PFSK-1 (cell line): ENCODE measurements at regions not wholly inside any gene's neighbourhood (a gene's known extent, or its start where the extent isn't known, plus 50 kb on each side); places are given as distances from the start of the nearest gene placed in this dataset.

Source experiments
- FOXP2 ChIP-seq: optimal IDR thresholded peaks from 2 replicates; pipeline ENCODE3; 2011; ENCODE audit warnings: borderline replicate concordance, control low read depth, inconsistent platforms; ENCODE audit not compliant: insufficient read depth; ENCODE audit errors: extremely low read length, extremely low read depth
- POLR2AphosphoS5 ChIP-seq: IDR thresholded peaks from 2 replicates; pipeline ENCODE4 v1.6.1; 2012; ENCODE audit warnings: low read depth, mild to moderate bottlenecking, control low read depth, low read length, moderate library complexity
- REST ChIP-seq, 2 experiments: IDR thresholded peaks; 2 replicates each; pipeline versions ENCODE4 v1.6.1 to v1.8.0; 2011 to 2012; ENCODE audit warnings: low read depth in 2 of 2, low read length in 2 of 2, control low read depth in 1 of 2, inconsistent platforms in 1 of 2, mild to moderate bottlenecking in 1 of 2, moderate library complexity in 1 of 2; ENCODE audit not compliant: insufficient read depth in 1 of 2
- SIN3A ChIP-seq: IDR thresholded peaks from 2 replicates; pipeline ENCODE4 v1.6.1; 2012; ENCODE audit warnings: mild to moderate bottlenecking, low read length, moderate library complexity, borderline replicate concordance; ENCODE audit not compliant: insufficient read depth
- TAF1 ChIP-seq: IDR thresholded peaks from 2 replicates; pipeline ENCODE4 v1.6.1; 2012; ENCODE audit warnings: low read length, control low read depth, borderline replicate concordance; ENCODE audit not compliant: insufficient read depth

GRCh38 chr12:125493704-125494308, 428.6 kb downstream of the AACS start:
- TF ChIP-seq SIN3A (no peak), FOXP2 (no peak), POLR2AphosphoS5 (no peak), REST (IDR thresholded peaks at IDR 0.05; ENCODE audit: insufficient read depth in 1 of 2, low read depth in 2 of 2, low read length in 2 of 2) (no peak), TAF1 (no peak)

- TF ChIP-seq POLR2AphosphoS5 (no peak), REST (IDR thresholded peaks at IDR 0.05; ENCODE audit: insufficient read depth in 1 of 2, low read depth in 2 of 2, low read length in 2 of 2) (no peak), FOXP2 (no peak), TAF1 (no peak), SIN3A (no peak)
Observed at GRCh38 chr12:125503128-125503527, 437.9 kb downstream of the AACS start.

- TF ChIP-seq TAF1 (no peak), SIN3A (no peak)
Observed at GRCh38 chr12:125509195-125509594, 444.0 kb downstream of the AACS start.

GRCh38 chr12:125512541-125513298, 447.5 kb downstream of the AACS start:
- TF ChIP-seq FOXP2: no peak
- no peak for TF ChIP-seq SIN3A
- TF ChIP-seq TAF1: no peak
- TF ChIP-seq REST (IDR thresholded peaks at IDR 0.05; ENCODE audit: insufficient read depth in 1 of 2, low read depth in 2 of 2, low read length in 2 of 2): no peak
- no peak for TF ChIP-seq POLR2AphosphoS5

GRCh38 chr12:125515887-125516286, 450.7 kb downstream of the AACS start:
- TF ChIP-seq POLR2AphosphoS5 (no peak), SIN3A (no peak), REST (IDR thresholded peaks at IDR 0.05; ENCODE audit: insufficient read depth in 1 of 2, low read depth in 2 of 2, low read length in 2 of 2) (no peak), TAF1 (no peak), FOXP2 (no peak)
